ENCODE measurements at regions not wholly inside any gene's neighbourhood (a gene's known extent, or its start where the extent isn't known, plus 50 kb on each side); places are given as distances from the start of the nearest gene placed in this dataset.

DNA sequence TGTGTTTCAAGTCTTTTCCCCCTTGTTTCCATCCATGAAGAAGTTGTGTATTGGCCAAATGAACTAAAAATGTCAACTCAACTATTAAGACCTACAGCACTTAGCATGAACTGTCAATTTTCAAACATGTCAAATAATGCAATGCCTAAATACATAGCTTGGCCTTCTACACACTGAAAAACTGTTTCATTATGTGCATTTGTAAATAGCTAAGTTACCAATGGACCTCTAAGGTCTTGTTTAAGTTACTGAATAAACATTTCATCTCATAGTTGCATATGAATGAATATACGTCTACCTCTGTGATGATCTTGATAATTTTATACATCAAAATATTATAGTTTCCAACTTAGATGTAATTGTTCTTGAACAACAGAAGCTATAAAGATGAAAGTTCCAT lies 744.5 kb downstream of the EFNB2 start:
- ChIA-PET CTCF (no interaction called here), POLR2A (ENCODE audit: unreplicated experiment) (no interaction called here)
- ATAC-seq (ENCODE audit: low read depth) (no peak), DNase-seq (no peak)
- H4K8ac ChIP-seq (ENCODE audit: low read depth in 2 of 2, low read length in 2 of 2) = no peak overlapping the region
- no peaks in the 10 kb centered on the region for H3K9me1 ChIP-seq (ENCODE audit: insufficient read depth, low read length)
- intact Hi-C loops (cut with micrococcal nuclease) = no loop called here
- H3K56ac ChIP-seq (ENCODE audit: extremely low read depth, insufficient read depth, low read length) = no peak overlapping the region
- no peaks in the 10 kb centered on the region for H3K36me3 ChIP-seq (ENCODE audit: control insufficient read depth, insufficient read depth, low read length)
- H3K27ac ChIP-seq (ENCODE audit: insufficient read depth, low read length) = no peak overlapping the region
- WGBS, 2 experiments (ENCODE audit: extremely low coverage in 2 of 2, insufficient read length in 1 of 2) = no CpG with 5 or more reads among the region's 1 CpG
- H4K91ac ChIP-seq (ENCODE audit: insufficient read depth, low read depth, low read length) = no peak overlapping the region
- no peak overlapping the region for H3K4me2 ChIP-seq (ENCODE audit: low read depth, low read length)
- TF ChIP-seq CHD1 (IDR thresholded peaks at IDR 0.05; ENCODE audit: low read depth, low read length) (no peak), POLR2A (IDR thresholded peaks at IDR 0.05; ENCODE audit: low read depth, low read length) (no peak), NFE2L2 (IDR thresholded peaks at IDR 0.05; ENCODE audit: low read depth, low read length) (no peak), BHLHE40 (IDR thresholded peaks at IDR 0.05; ENCODE audit: low read depth, low read length) (no peak), CEBPB (IDR thresholded peaks at IDR 0.05; ENCODE audit: low read depth, low read length) (no peak), RFX5 (IDR thresholded peaks at IDR 0.05; ENCODE audit: low read depth, low read length) (no peak), MAFK (IDR thresholded peaks at IDR 0.05; ENCODE audit: low read depth, low read length) (no peak), MXI1 (IDR thresholded peaks at IDR 0.05; ENCODE audit: borderline replicate concordance, low read depth, low read length) (no peak), RAD21 (IDR thresholded peaks at IDR 0.05; ENCODE audit: low read length) (no peak), SMC3 (IDR thresholded peaks at IDR 0.05; ENCODE audit: low read depth, low read length) (no peak), FOS (IDR thresholded peaks at IDR 0.05; ENCODE audit: low read depth, low read length) (no peak), MAZ (IDR thresholded peaks at IDR 0.05; ENCODE audit: borderline replicate concordance, low read depth, low read length) (no peak), RCOR1 (IDR thresholded peaks at IDR 0.05; ENCODE audit: insufficient replicate concordance, low read length) (no peak)
- TF ChIP-seq, protein P1, sequence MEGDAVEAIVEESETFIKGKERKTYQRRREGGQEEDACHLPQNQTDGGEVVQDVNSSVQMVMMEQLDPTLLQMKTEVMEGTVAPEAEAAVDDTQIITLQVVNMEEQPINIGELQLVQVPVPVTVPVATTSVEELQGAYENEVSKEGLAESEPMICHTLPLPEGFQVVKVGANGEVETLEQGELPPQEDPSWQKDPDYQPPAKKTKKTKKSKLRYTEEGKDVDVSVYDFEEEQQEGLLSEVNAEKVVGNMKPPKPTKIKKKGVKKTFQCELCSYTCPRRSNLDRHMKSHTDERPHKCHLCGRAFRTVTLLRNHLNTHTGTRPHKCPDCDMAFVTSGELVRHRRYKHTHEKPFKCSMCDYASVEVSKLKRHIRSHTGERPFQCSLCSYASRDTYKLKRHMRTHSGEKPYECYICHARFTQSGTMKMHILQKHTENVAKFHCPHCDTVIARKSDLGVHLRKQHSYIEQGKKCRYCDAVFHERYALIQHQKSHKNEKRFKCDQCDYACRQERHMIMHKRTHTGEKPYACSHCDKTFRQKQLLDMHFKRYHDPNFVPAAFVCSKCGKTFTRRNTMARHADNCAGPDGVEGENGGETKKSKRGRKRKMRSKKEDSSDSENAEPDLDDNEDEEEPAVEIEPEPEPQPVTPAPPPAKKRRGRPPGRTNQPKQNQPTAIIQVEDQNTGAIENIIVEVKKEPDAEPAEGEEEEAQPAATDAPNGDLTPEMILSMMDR (conservative IDR thresholded peaks at IDR 0.05; ENCODE audit: low read depth, low read length) = no peak
- TF ChIP-seq, protein P2, sequence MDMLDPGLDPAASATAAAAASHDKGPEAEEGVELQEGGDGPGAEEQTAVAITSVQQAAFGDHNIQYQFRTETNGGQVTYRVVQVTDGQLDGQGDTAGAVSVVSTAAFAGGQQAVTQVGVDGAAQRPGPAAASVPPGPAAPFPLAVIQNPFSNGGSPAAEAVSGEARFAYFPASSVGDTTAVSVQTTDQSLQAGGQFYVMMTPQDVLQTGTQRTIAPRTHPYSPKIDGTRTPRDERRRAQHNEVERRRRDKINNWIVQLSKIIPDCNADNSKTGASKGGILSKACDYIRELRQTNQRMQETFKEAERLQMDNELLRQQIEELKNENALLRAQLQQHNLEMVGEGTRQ (IDR thresholded peaks at IDR 0.05; ENCODE audit: low read depth, low read length) = no peak
- TF ChIP-seq, protein P3, sequence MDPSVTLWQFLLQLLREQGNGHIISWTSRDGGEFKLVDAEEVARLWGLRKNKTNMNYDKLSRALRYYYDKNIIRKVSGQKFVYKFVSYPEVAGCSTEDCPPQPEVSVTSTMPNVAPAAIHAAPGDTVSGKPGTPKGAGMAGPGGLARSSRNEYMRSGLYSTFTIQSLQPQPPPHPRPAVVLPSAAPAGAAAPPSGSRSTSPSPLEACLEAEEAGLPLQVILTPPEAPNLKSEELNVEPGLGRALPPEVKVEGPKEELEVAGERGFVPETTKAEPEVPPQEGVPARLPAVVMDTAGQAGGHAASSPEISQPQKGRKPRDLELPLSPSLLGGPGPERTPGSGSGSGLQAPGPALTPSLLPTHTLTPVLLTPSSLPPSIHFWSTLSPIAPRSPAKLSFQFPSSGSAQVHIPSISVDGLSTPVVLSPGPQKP (IDR thresholded peaks at IDR 0.05; ENCODE audit: borderline replicate concordance, low read depth, low read length) = no peak
- dilution Hi-C loops (cut with HindIII; ENCODE audit: low sequenced_read_pairs, unreplicated experiment) = no loop called here
- no peaks in the 10 kb centered on the region for H3K4me1 ChIP-seq (ENCODE audit: control insufficient read depth, insufficient read depth, low read length)
- no peak overlapping the region for H2BK20ac ChIP-seq (ENCODE audit: low read depth, low read length)
- no peak overlapping the region for H2AK5ac ChIP-seq (ENCODE audit: low read depth, low read length)
- no peaks in the 10 kb centered on the region for H3K9me3 ChIP-seq (ENCODE audit: control insufficient read depth, insufficient read depth, low read length)
- no peak overlapping the region for H3K4me3 ChIP-seq (ENCODE audit: insufficient read depth, low read depth, low read length)
- H3K18ac ChIP-seq (ENCODE audit: low read depth, low read length) = no peak overlapping the region
- no peaks in the 10 kb centered on the region for H4K20me1 ChIP-seq (ENCODE audit: insufficient read depth, low read length)
- H2BK5ac ChIP-seq (ENCODE audit: low read depth, low read length, poor library complexity, severe bottlenecking) = no peak overlapping the region
- in situ Hi-C loops (cut with MboI; ENCODE audit: low sequenced_read_pairs) = no loop called here
- H3K9ac ChIP-seq (ENCODE audit: low read depth, low read length) = no peak overlapping the region
- H3K27me3 ChIP-seq (ENCODE audit: control insufficient read depth, insufficient read depth, low read length) = no peaks in the 10 kb centered on the region
- no peak overlapping the region for H2AK9ac ChIP-seq (replicated peaks; ENCODE audit: low read depth, low read length, poor library complexity)
- H2AFZ ChIP-seq (replicated peaks; ENCODE audit: low read length, poor library complexity) = no peak overlapping the region
- H2BK120ac ChIP-seq (ENCODE audit: low read depth, low read length) = no peak overlapping the region
- no peak overlapping the region for H3K4ac ChIP-seq (ENCODE audit: low read depth, low read length)
- no peak overlapping the region for H3K23ac ChIP-seq (ENCODE audit: low read depth, low read length)
- H4K5ac ChIP-seq (ENCODE audit: low read depth, low read length) = no peak overlapping the region
- no peak overlapping the region for H2BK15ac ChIP-seq (ENCODE audit: low read depth, low read length)
- no TSS peak for BruUV-seq (replicated peaks)
- H3K14ac ChIP-seq (replicated peaks; ENCODE audit: low read depth, low read length) = no peak overlapping the region
- H3K79me1 ChIP-seq (ENCODE audit: low read depth in 1 of 2, low read length in 2 of 2) = no peaks in the 10 kb centered on the region

Measured in IMR-90 (cell line).